ENCODE measurements at regions not wholly inside any gene's neighbourhood (a gene's known extent, or its start where the extent isn't known, plus 50 kb on each side); places are given as distances from the start of the nearest gene placed in this dataset.

DNA sequence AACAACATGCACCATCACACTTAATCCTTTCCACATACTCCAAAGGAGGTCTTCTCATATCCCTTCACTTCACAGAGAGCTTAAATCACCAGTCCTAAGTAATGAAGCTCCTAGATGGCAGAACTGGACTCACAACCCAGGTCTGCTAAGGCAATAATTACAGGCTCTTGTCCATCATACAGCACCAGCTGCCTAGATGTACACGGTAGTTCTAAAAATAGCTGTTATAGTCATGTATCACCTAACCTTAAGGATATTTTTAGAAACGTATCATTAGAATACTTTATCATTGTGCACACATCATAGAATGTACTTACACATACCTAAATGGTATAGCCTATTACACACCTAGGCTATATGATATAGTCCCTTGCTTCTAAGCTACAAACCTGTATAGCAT lies 644.6 kb upstream of the RGMB start:
- H3K4me3 ChIP-seq (replicated peaks; ENCODE audit: low read depth, low read length): no peak overlapping the region
- TF ChIP-seq, protein P1, sequence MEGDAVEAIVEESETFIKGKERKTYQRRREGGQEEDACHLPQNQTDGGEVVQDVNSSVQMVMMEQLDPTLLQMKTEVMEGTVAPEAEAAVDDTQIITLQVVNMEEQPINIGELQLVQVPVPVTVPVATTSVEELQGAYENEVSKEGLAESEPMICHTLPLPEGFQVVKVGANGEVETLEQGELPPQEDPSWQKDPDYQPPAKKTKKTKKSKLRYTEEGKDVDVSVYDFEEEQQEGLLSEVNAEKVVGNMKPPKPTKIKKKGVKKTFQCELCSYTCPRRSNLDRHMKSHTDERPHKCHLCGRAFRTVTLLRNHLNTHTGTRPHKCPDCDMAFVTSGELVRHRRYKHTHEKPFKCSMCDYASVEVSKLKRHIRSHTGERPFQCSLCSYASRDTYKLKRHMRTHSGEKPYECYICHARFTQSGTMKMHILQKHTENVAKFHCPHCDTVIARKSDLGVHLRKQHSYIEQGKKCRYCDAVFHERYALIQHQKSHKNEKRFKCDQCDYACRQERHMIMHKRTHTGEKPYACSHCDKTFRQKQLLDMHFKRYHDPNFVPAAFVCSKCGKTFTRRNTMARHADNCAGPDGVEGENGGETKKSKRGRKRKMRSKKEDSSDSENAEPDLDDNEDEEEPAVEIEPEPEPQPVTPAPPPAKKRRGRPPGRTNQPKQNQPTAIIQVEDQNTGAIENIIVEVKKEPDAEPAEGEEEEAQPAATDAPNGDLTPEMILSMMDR (IDR thresholded peaks at IDR 0.05; ENCODE audit: low read length, missing control alignments): no peak
- no peak for DNase-seq (ENCODE audit: low read depth)

DNA sequence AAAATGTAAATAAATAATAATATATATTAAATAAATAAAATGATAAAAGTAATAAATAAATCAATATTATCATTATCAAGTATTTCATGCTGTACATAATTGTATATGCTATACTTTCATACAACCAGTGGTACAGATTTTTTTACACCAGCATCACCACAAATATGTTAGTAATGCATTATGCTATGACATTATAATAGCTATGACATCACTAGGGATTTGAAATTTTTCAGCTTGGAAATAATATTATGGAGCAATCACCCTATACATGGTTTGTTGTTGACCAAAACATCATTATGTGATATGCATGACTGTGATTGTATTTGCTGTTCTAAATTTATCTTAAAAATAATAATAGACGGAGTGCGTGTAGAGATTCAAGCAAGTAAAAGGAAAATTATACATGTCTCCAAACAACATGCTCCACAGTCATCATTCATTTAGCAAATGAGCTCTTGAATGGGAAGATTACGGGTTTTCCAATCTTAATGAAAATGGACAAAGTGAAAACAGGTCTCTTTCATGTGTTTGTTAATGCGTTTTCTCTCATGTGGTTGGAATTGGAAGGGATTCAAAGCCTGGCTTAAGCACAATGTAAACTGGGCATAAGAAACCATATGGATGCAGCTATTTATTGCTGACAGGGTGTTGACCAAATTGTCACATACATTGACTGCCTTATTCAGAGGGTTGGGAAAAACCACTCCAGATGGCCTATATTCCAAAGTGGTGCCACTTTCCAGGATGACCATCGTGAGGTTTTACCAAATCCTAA lies 643.0 kb upstream of the RGMB start:
- H3K4me3 ChIP-seq (replicated peaks; ENCODE audit: low read depth, low read length): no peak overlapping the region
- peak; percentile 9 for DNase-seq (ENCODE audit: low read depth)
- TF ChIP-seq, protein P1 (IDR thresholded peaks at IDR 0.05; ENCODE audit: low read length, missing control alignments): no peak

DNA sequence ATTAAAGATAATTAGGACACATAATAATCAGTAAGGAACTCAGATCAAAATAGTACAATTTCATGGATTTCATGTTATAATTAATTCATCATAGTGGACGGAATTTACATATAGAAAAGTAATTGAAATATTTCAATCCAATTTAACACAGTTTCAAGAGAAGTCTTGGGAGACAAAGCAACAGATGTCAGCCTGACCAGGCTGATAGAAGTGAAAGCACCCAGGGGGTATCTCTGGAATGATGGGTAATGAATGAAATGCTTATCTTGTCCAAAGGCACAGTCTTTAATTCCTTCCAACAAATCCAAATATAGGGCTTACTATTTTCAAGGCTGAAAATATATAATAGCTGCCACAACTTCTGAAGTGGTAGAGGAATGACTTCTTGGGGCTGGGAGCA lies 629.3 kb upstream of the RGMB start:
- H3K4me3 ChIP-seq (replicated peaks; ENCODE audit: low read depth, low read length): no peak overlapping the region
- no peak for DNase-seq (ENCODE audit: low read depth)
- TF ChIP-seq, protein P1 (IDR thresholded peaks at IDR 0.05; ENCODE audit: low read length, missing control alignments): no peak

DNA sequence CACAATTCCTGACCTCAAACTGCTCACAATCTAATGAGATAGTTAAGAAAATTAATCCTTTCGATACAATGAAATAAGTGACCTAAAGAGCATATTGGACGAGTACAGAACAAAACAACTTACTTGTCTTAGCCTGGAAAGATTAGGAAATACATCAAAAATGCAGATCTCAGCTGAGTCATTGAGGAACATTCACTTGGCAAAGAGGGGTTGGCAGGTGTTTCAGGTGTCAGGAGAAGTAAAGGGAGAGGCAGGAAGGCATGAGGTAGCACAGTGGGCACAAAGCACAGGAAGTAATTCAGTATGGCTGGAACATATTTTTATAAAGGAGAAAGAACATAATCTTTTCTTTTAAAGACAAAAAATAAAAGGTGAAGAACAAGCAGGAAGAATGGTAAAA lies 628.8 kb upstream of the RGMB start:
- H3K4me3 ChIP-seq (replicated peaks; ENCODE audit: low read depth, low read length): no peak overlapping the region
- DNase-seq (ENCODE audit: low read depth): no peak
- TF ChIP-seq, protein P1 (IDR thresholded peaks at IDR 0.05; ENCODE audit: low read length, missing control alignments): no peak

DNA sequence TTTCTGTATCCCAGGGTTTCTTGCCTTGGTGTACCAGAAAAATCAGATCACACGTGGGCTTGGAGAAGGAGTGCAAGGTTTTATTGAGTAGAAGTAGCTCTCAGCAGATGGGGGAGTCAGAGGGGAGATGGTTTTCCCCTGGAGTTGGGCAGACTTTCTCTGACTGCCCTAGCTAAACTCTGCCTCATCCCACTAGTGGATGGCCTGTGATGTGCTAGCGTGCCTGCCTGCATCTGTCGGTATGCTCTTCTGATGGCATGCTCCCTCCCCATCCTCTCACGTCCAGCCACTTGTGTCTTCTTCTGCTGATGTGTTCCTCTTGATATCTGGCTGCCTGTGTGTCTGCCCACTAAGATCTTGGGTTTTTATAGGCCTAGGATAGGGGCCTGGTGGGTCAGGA lies 616.1 kb upstream of the RGMB start:
- TF ChIP-seq, protein P1 (IDR thresholded peaks at IDR 0.05; ENCODE audit: low read length, missing control alignments): no peak
- no peak overlapping the region for H3K4me3 ChIP-seq (replicated peaks; ENCODE audit: low read depth, low read length)
- no peak for DNase-seq (ENCODE audit: low read depth)

DNA sequence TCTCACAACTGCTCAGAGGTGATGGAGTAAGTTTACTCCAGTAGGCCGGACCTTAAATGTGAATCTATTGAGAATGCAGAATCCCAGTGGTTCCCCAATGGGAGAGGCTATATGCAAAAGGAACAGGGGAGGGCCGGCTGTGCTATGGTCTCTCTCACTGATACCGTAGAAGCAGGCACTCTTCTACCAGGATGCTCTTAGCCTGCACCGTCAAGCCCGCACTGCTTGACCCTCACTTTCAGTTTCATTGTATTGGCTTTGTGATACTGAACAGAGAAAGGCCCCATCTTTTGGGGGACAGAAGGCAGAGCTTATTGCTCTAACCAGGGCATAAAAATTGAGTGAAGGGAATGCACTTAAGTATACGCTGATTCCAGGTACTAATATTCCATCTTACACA lies 615.0 kb upstream of the RGMB start:
- TF ChIP-seq, protein P1 (IDR thresholded peaks at IDR 0.05; ENCODE audit: low read length, missing control alignments): no peak
- DNase-seq (ENCODE audit: low read depth): no peak
- no peak overlapping the region for H3K4me3 ChIP-seq (replicated peaks; ENCODE audit: low read depth, low read length)

Data from fibroblast of pulmonary artery (primary cell).